ENCODE measurements at regions not wholly inside any gene's neighbourhood (a gene's known extent, or its start where the extent isn't known, plus 50 kb on each side); places are given as distances from the start of the nearest gene placed in this dataset.

GRCh38 chr13:107413005-107413404 lies 802.3 kb downstream of the LIG4 start:
- intact Hi-C loops (cut with DNase I; ENCODE audit: low total_unique reads) = no loop called here
- Histone ChIP-seq H3K36me3 (no peaks in the 10 kb centered on the region), H3K4me1 (no peaks in the 10 kb centered on the region), H3K27me3 (no peaks in the 10 kb centered on the region), H3K27ac (no peak overlapping the region), H3K4me3 (no peak overlapping the region), H3K9me3 (no peaks in the 10 kb centered on the region)
- DNase-seq = no peak
- TF ChIP-seq CTCF (IDR thresholded peaks at IDR 0.05) = no peak
- no peak for TF ChIP-seq POLR2A (IDR thresholded peaks at IDR 0.05)

GRCh38 chr13:107407074-107407473 lies 808.3 kb downstream of the LIG4 start:
- intact Hi-C loops (cut with DNase I; ENCODE audit: low total_unique reads) = no loop called here
- TF ChIP-seq CTCF (IDR thresholded peaks at IDR 0.05) (no peak), POLR2A (IDR thresholded peaks at IDR 0.05) (no peak)
- Histone ChIP-seq H3K4me1 (no peaks in the 10 kb centered on the region), H3K9me3 (no peaks in the 10 kb centered on the region), H3K27me3 (no peaks in the 10 kb centered on the region), H3K4me3 (no peak overlapping the region), H3K36me3 (no peaks in the 10 kb centered on the region), H3K27ac (no peak overlapping the region)
- no peak for DNase-seq

DNA sequence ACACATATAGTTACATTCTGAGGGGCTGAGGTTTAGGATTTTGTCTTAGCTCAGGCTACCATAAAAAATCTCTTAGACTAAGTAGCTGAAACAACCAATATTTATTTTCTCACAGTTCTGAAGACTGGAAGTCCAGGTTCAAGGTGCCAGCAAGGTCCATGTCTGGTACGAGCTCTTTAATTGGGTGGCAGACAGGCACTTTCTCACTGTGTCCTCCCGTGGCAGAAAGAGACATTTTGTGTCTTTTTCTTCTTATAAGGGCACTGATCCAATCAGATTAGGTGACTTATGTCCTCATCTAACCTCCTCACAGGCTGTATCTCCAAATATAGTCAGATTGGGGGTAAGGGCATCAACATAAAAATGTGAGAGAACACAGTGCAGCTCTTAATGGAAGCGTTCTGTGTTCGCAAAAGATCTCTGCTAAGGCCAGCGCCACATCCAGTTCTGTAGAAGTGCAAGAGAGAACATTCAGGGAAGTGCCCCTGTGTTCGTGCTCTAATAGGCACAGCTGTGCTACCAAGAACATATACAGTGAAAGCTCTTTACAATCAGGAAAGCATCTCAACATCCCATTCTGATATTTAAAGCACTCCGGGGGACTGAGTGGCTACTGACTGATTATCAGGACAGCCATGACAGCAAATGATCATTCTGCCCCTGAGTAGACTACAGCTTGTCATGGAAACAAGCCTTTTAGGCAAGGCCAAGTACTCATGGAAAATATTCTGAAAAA lies 819.2 kb downstream of the LIG4 start:
- TF ChIP-seq POLR2A (IDR thresholded peaks at IDR 0.05) (no peak), CTCF (IDR thresholded peaks at IDR 0.05) (no peak)
- no peaks in the 10 kb centered on the region for H3K36me3 ChIP-seq
- intact Hi-C loops (cut with DNase I; ENCODE audit: low total_unique reads) = no loop called here

GRCh38 chr13:107392205-107392604 lies 823.1 kb downstream of the LIG4 start:
- DNase-seq = no peak
- intact Hi-C loops (cut with DNase I; ENCODE audit: low total_unique reads) = no loop called here
- Histone ChIP-seq H3K27ac (no peak overlapping the region), H3K27me3 (no peaks in the 10 kb centered on the region), H3K4me1 (no peaks in the 10 kb centered on the region), H3K9me3 (no peaks in the 10 kb centered on the region), H3K4me3 (no peak overlapping the region), H3K36me3 (no peaks in the 10 kb centered on the region)
- TF ChIP-seq CTCF (IDR thresholded peaks at IDR 0.05) = no peak
- no peak for TF ChIP-seq POLR2A (IDR thresholded peaks at IDR 0.05)

More for the DNA sequence above, 819.2 kb downstream of the LIG4 start:
- H3K27me3 ChIP-seq = no peaks in the 10 kb centered on the region
- no peaks in the 10 kb centered on the region for H3K9me3 ChIP-seq
- no peaks in the 10 kb centered on the region for H3K4me1 ChIP-seq
- H3K27ac ChIP-seq = no peak overlapping the region
- H3K4me3 ChIP-seq = no peak overlapping the region
- no peak for DNase-seq

DNA sequence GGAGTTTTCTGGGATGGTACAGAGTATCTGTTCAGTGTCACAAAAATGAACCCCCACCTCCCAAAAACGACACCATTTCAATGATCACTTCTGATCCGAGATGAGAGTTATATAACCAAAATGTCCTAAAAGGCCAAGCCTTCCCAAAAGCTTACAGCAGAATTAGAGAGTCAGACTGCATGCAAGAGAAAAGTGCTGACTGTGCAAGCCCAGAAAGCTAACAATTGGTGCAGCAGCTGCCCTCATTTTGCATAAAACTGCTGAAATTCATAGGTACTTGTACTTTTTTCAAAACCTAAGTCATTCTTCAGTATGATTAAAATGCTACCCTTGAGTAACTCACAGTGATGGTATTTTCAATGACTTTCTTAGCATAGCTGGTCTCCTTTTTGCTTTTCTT lies 819.6 kb upstream of the ARGLU1 start:
- H3K4me3 ChIP-seq = no peak overlapping the region
- no peaks in the 10 kb centered on the region for H3K27me3 ChIP-seq
- H3K27ac ChIP-seq = no peak overlapping the region
- H3K4me1 ChIP-seq = no peaks in the 10 kb centered on the region
- no peak for TF ChIP-seq POLR2A (IDR thresholded peaks at IDR 0.05)
- no peak for TF ChIP-seq CTCF (IDR thresholded peaks at IDR 0.05)
- intact Hi-C loops (cut with DNase I; ENCODE audit: low total_unique reads) = no loop called here
- H3K9me3 ChIP-seq = no peaks in the 10 kb centered on the region
- DNase-seq = no peak
- no peaks in the 10 kb centered on the region for H3K36me3 ChIP-seq
